ENCODE measurements at regions not wholly inside any gene's neighbourhood (a gene's known extent, or its start where the extent isn't known, plus 50 kb on each side); places are given as distances from the start of the nearest gene placed in this dataset.

GRCh38 chr1:73744985-73745384 is 453.0 kb downstream of the LRRIQ3 start:
- no peak overlapping the region for H4K8ac ChIP-seq (ENCODE audit: low read depth, low read length)
- no peak overlapping the region for H3K4me2 ChIP-seq (ENCODE audit: low read length)
- H3K36me3 ChIP-seq (ENCODE audit: control insufficient read depth in 1 of 2, insufficient read depth in 2 of 2, low read length in 2 of 2): no peaks in the 10 kb centered on the region
- no peaks in the 10 kb centered on the region for H3K79me2 ChIP-seq (ENCODE audit: control insufficient read depth, insufficient read depth, low read length, poor library complexity)
- H3K9ac ChIP-seq (ENCODE audit: low read length): no peak overlapping the region
- no peaks in the 10 kb centered on the region for H3K27me3 ChIP-seq (ENCODE audit: insufficient read depth, low read length)
- H3K9me3 ChIP-seq (ENCODE audit: insufficient read depth, low read depth, low read length): no peaks in the 10 kb centered on the region
- no peaks in the 10 kb centered on the region for H3K4me1 ChIP-seq (ENCODE audit: control insufficient read depth in 1 of 2, insufficient read depth in 2 of 2, low read length in 2 of 2)
- H2AFZ ChIP-seq (ENCODE audit: insufficient read depth, low read length, poor library complexity): no peak overlapping the region
- H3K4me3 ChIP-seq (ENCODE audit: low read depth, low read length): no peak overlapping the region
- no peak overlapping the region for H3K27ac ChIP-seq (ENCODE audit: low read depth, low read length)
- H3K18ac ChIP-seq (ENCODE audit: low read length): no peak overlapping the region
- H2BK5ac ChIP-seq (ENCODE audit: low read depth, low read length, poor library complexity): no peak overlapping the region
- H2BK120ac ChIP-seq (ENCODE audit: insufficient read depth, low read length, poor library complexity): no peak overlapping the region
- no peak overlapping the region for H3K14ac ChIP-seq (ENCODE audit: low read length)
- no peaks in the 10 kb centered on the region for H3K79me1 ChIP-seq (ENCODE audit: low read length)
- no peak overlapping the region for H2AK5ac ChIP-seq (ENCODE audit: low read length)
- H2BK12ac ChIP-seq (ENCODE audit: low read length): no peak overlapping the region
- no peak for DNase-seq
- H3K23ac ChIP-seq (ENCODE audit: low read length): no peak overlapping the region
- no peak overlapping the region for H4K12ac ChIP-seq (ENCODE audit: low read depth, low read length)
- no peak overlapping the region for H3K4ac ChIP-seq (ENCODE audit: low read depth, low read length)
- H4K91ac ChIP-seq (ENCODE audit: low read depth, low read length): no peak overlapping the region

GRCh38 chr1:73736125-73736524 is 461.9 kb downstream of the LRRIQ3 start:
- no peak overlapping the region for H3K4me3 ChIP-seq (ENCODE audit: low read depth, low read length)
- H3K27ac ChIP-seq (ENCODE audit: low read depth, low read length): no peak overlapping the region
- no peak overlapping the region for H2AFZ ChIP-seq (ENCODE audit: insufficient read depth, low read length, poor library complexity)
- no peak overlapping the region for H3K4me2 ChIP-seq (ENCODE audit: low read length)
- H3K4ac ChIP-seq (ENCODE audit: low read depth, low read length): no peak overlapping the region
- H4K8ac ChIP-seq (ENCODE audit: low read depth, low read length): no peak overlapping the region
- no peak overlapping the region for H2AK5ac ChIP-seq (ENCODE audit: low read length)
- H3K9ac ChIP-seq (ENCODE audit: low read length): no peak overlapping the region
- no peaks in the 10 kb centered on the region for H3K9me3 ChIP-seq (ENCODE audit: insufficient read depth, low read depth, low read length)
- WGBS (ENCODE audit: extremely low coverage, insufficient coverage, insufficient read length): no CpG with 5 or more reads among the region's 2 CpGs
- H2BK120ac ChIP-seq (ENCODE audit: insufficient read depth, low read length, poor library complexity): no peak overlapping the region
- H3K79me2 ChIP-seq (ENCODE audit: control insufficient read depth, insufficient read depth, low read length, poor library complexity): no peaks in the 10 kb centered on the region
- H2BK5ac ChIP-seq (ENCODE audit: low read depth, low read length, poor library complexity): no peak overlapping the region
- DNase-seq: no peak
- H4K12ac ChIP-seq (ENCODE audit: low read depth, low read length): no peak overlapping the region
- no peaks in the 10 kb centered on the region for H3K36me3 ChIP-seq (ENCODE audit: control insufficient read depth in 1 of 2, insufficient read depth in 2 of 2, low read length in 2 of 2)
- H3K4me1 ChIP-seq (ENCODE audit: control insufficient read depth in 1 of 2, insufficient read depth in 2 of 2, low read length in 2 of 2): no peaks in the 10 kb centered on the region
- H4K91ac ChIP-seq (ENCODE audit: low read depth, low read length): no peak overlapping the region
- no peak overlapping the region for H3K23ac ChIP-seq (ENCODE audit: low read length)
- no peaks in the 10 kb centered on the region for H3K27me3 ChIP-seq (ENCODE audit: insufficient read depth, low read length)
- no peak overlapping the region for H3K14ac ChIP-seq (ENCODE audit: low read length)
- H2BK12ac ChIP-seq (ENCODE audit: low read length): no peak overlapping the region
- no peaks in the 10 kb centered on the region for H3K79me1 ChIP-seq (ENCODE audit: low read length)
- no peak overlapping the region for H3K18ac ChIP-seq (ENCODE audit: low read length)

GRCh38 chr1:73727036-73727435 is 470.9 kb downstream of the LRRIQ3 start:
- Histone ChIP-seq H3K27ac (ENCODE audit: low read depth, low read length) (no peak overlapping the region), H3K9ac (ENCODE audit: low read length) (no peak overlapping the region), H2BK120ac (ENCODE audit: insufficient read depth, low read length, poor library complexity) (no peak overlapping the region), H3K4me1 (ENCODE audit: control insufficient read depth in 1 of 2, insufficient read depth in 2 of 2, low read length in 2 of 2) (no peaks in the 10 kb centered on the region), H3K79me1 (ENCODE audit: low read length) (no peaks in the 10 kb centered on the region), H3K4me2 (ENCODE audit: low read length) (no peak overlapping the region), H2BK5ac (ENCODE audit: low read depth, low read length, poor library complexity) (no peak overlapping the region), H3K27me3 (ENCODE audit: insufficient read depth, low read length) (no peaks in the 10 kb centered on the region), H4K91ac (ENCODE audit: low read depth, low read length) (no peak overlapping the region), H3K4ac (ENCODE audit: low read depth, low read length) (no peak overlapping the region), H3K23ac (ENCODE audit: low read length) (no peak overlapping the region), H2AK5ac (ENCODE audit: low read length) (no peak overlapping the region), H3K14ac (ENCODE audit: low read length) (no peak overlapping the region), H3K18ac (ENCODE audit: low read length) (no peak overlapping the region), H2BK12ac (ENCODE audit: low read length) (no peak overlapping the region), H4K12ac (ENCODE audit: low read depth, low read length) (no peak overlapping the region), H4K8ac (ENCODE audit: low read depth, low read length) (no peak overlapping the region), H3K36me3 (ENCODE audit: control insufficient read depth in 1 of 2, insufficient read depth in 2 of 2, low read length in 2 of 2) (no peaks in the 10 kb centered on the region), H2AFZ (ENCODE audit: insufficient read depth, low read length, poor library complexity) (no peak overlapping the region), H3K9me3 (ENCODE audit: insufficient read depth, low read depth, low read length) (no peaks in the 10 kb centered on the region), H3K79me2 (ENCODE audit: control insufficient read depth, insufficient read depth, low read length, poor library complexity) (no peaks in the 10 kb centered on the region), H3K4me3 (ENCODE audit: low read depth, low read length) (no peak overlapping the region)
- no peak for DNase-seq

GRCh38 chr1:73722055-73722454 is 475.9 kb downstream of the LRRIQ3 start:
- no peak overlapping the region for H3K23ac ChIP-seq (ENCODE audit: low read length)
- no peak overlapping the region for H2BK5ac ChIP-seq (ENCODE audit: low read depth, low read length, poor library complexity)
- no peak overlapping the region for H3K4me2 ChIP-seq (ENCODE audit: low read length)
- H3K4me3 ChIP-seq (ENCODE audit: low read depth, low read length): no peak overlapping the region
- no peaks in the 10 kb centered on the region for H3K9me3 ChIP-seq (ENCODE audit: insufficient read depth, low read depth, low read length)
- WGBS (ENCODE audit: extremely low coverage, insufficient coverage, insufficient read length): no CpG with 5 or more reads among the region's 1 CpG
- H3K14ac ChIP-seq (ENCODE audit: low read length): no peak overlapping the region
- H3K4me1 ChIP-seq (ENCODE audit: control insufficient read depth in 1 of 2, insufficient read depth in 2 of 2, low read length in 2 of 2): no peaks in the 10 kb centered on the region
- no peak overlapping the region for H4K12ac ChIP-seq (ENCODE audit: low read depth, low read length)
- H2AK5ac ChIP-seq (ENCODE audit: low read length): no peak overlapping the region
- no peak overlapping the region for H3K4ac ChIP-seq (ENCODE audit: low read depth, low read length)
- H3K79me1 ChIP-seq (ENCODE audit: low read length): no peaks in the 10 kb centered on the region
- H2BK12ac ChIP-seq (ENCODE audit: low read length): no peak overlapping the region
- no peak overlapping the region for H3K18ac ChIP-seq (ENCODE audit: low read length)
- no peak overlapping the region for H4K8ac ChIP-seq (ENCODE audit: low read depth, low read length)
- DNase-seq: no peak
- H3K27me3 ChIP-seq (ENCODE audit: insufficient read depth, low read length): no peaks in the 10 kb centered on the region
- no peak overlapping the region for H4K91ac ChIP-seq (ENCODE audit: low read depth, low read length)
- no peaks in the 10 kb centered on the region for H3K36me3 ChIP-seq (ENCODE audit: control insufficient read depth in 1 of 2, insufficient read depth in 2 of 2, low read length in 2 of 2)
- H3K9ac ChIP-seq (ENCODE audit: low read length): no peak overlapping the region
- no peak overlapping the region for H2AFZ ChIP-seq (ENCODE audit: insufficient read depth, low read length, poor library complexity)
- H3K79me2 ChIP-seq (ENCODE audit: control insufficient read depth, insufficient read depth, low read length, poor library complexity): no peaks in the 10 kb centered on the region
- no peak overlapping the region for H3K27ac ChIP-seq (ENCODE audit: low read depth, low read length)
- no peak overlapping the region for H2BK120ac ChIP-seq (ENCODE audit: insufficient read depth, low read length, poor library complexity)

- Histone ChIP-seq H2BK120ac (ENCODE audit: insufficient read depth, low read length, poor library complexity) (no peak overlapping the region), H4K12ac (ENCODE audit: low read depth, low read length) (no peak overlapping the region), H3K14ac (ENCODE audit: low read length) (no peak overlapping the region), H3K79me2 (ENCODE audit: control insufficient read depth, insufficient read depth, low read length, poor library complexity) (no peaks in the 10 kb centered on the region), H4K8ac (ENCODE audit: low read depth, low read length) (no peak overlapping the region), H3K4ac (ENCODE audit: low read depth, low read length) (no peak overlapping the region), H3K27ac (ENCODE audit: low read depth, low read length) (no peak overlapping the region), H3K18ac (ENCODE audit: low read length) (no peak overlapping the region), H3K79me1 (ENCODE audit: low read length) (no peaks in the 10 kb centered on the region), H2BK12ac (ENCODE audit: low read length) (no peak overlapping the region), H4K91ac (ENCODE audit: low read depth, low read length) (no peak overlapping the region), H3K36me3 (ENCODE audit: control insufficient read depth in 1 of 2, insufficient read depth in 2 of 2, low read length in 2 of 2) (no peaks in the 10 kb centered on the region), H3K9me3 (ENCODE audit: insufficient read depth, low read depth, low read length) (no peaks in the 10 kb centered on the region), H3K4me2 (ENCODE audit: low read length) (no peak overlapping the region), H3K4me3 (ENCODE audit: low read depth, low read length) (no peak overlapping the region), H3K4me1 (ENCODE audit: control insufficient read depth in 1 of 2, insufficient read depth in 2 of 2, low read length in 2 of 2) (no peaks in the 10 kb centered on the region), H2AK5ac (ENCODE audit: low read length) (no peak overlapping the region), H3K9ac (ENCODE audit: low read length) (peak overlapping the region; percentile 21), H2AFZ (ENCODE audit: insufficient read depth, low read length, poor library complexity) (no peak overlapping the region), H3K23ac (ENCODE audit: low read length) (peak overlapping the region; percentile 66), H2BK5ac (ENCODE audit: low read depth, low read length, poor library complexity) (no peak overlapping the region), H3K27me3 (ENCODE audit: insufficient read depth, low read length) (no peaks in the 10 kb centered on the region)
- no peak for DNase-seq
- no CpG with 5 or more reads among the region's 1 CpG for WGBS (ENCODE audit: extremely low coverage, insufficient coverage, insufficient read length)
Observed at GRCh38 chr1:73717976-73718375, 480.0 kb downstream of the LRRIQ3 start.
